ENCODE measurements at regions not wholly inside any gene's neighbourhood (a gene's known extent, or its start where the extent isn't known, plus 50 kb on each side); places are given as distances from the start of the nearest gene placed in this dataset.

DNA sequence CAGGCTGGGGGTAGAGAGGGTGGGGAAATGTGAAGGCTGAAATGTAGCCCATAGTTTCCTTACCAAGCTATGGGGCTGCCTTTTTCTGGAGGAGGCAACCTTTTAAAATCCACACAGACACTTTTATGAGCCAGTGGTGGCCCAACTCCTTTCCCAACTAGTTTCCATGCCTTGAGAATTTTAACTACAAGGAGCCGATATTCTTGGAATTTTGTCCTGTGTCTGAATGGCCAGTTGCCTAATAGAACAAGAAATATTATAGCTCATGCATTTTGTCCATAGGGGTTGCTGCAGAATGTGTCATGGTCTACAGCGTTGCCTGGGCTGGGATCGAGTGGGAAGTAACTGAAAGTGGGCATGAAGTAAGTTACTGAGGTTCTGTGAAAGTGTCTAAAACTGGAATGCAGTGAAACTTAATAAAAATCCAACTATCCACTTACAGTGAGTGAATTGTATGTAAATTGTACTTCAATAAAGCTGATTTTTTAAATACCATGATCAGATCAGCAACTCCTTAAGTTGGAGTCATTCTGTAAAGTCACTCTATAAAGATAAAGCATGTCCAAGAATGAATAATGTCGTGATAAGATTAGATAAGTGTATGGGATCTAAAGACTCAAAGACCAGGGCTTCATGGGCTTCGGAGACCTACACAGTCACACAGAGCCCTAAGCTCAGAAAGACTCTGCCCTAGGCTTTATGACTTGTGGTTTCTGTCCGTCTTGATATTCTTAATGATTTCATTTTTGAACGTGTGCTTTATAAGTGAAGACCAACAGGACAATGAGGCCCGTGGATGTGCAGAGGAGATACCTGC lies 122.6 kb upstream of the FNDC3A start:
- H3K27me3 ChIP-seq (ENCODE audit: control insufficient read depth in 4 of 4, insufficient read depth in 4 of 4, low read length in 3 of 4), result no peaks in the 10 kb centered on the region
- no peak for DNase-seq (ENCODE audit: low spot score)
- H3K27ac ChIP-seq (ENCODE audit: low read depth in 1 of 2, low read length in 2 of 2), result no peak overlapping the region
- 85% methylated on average over 8 of the region's 8 CpGs for WGBS
- no peaks in the 10 kb centered on the region for H3K4me1 ChIP-seq (ENCODE audit: control insufficient read depth in 4 of 4, insufficient read depth in 4 of 4, low read length in 3 of 4)
- TF ChIP-seq NR2F2 (IDR thresholded peaks at IDR 0.05), result no peak
- TF ChIP-seq, protein P1, sequence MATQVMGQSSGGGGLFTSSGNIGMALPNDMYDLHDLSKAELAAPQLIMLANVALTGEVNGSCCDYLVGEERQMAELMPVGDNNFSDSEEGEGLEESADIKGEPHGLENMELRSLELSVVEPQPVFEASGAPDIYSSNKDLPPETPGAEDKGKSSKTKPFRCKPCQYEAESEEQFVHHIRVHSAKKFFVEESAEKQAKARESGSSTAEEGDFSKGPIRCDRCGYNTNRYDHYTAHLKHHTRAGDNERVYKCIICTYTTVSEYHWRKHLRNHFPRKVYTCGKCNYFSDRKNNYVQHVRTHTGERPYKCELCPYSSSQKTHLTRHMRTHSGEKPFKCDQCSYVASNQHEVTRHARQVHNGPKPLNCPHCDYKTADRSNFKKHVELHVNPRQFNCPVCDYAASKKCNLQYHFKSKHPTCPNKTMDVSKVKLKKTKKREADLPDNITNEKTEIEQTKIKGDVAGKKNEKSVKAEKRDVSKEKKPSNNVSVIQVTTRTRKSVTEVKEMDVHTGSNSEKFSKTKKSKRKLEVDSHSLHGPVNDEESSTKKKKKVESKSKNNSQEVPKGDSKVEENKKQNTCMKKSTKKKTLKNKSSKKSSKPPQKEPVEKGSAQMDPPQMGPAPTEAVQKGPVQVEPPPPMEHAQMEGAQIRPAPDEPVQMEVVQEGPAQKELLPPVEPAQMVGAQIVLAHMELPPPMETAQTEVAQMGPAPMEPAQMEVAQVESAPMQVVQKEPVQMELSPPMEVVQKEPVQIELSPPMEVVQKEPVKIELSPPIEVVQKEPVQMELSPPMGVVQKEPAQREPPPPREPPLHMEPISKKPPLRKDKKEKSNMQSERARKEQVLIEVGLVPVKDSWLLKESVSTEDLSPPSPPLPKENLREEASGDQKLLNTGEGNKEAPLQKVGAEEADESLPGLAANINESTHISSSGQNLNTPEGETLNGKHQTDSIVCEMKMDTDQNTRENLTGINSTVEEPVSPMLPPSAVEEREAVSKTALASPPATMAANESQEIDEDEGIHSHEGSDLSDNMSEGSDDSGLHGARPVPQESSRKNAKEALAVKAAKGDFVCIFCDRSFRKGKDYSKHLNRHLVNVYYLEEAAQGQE (IDR thresholded peaks at IDR 0.05), result no peak
- no peak for TF ChIP-seq ZBTB33 (IDR thresholded peaks at IDR 0.05)
- TF ChIP-seq GABPA (IDR thresholded peaks at IDR 0.05 in 1 of 2, conservative IDR thresholded peaks at IDR 0.05 in 1 of 2), result no peak
- TF ChIP-seq RXRA (IDR thresholded peaks at IDR 0.05), result no peak
- no peak for TF ChIP-seq FOXA2 (IDR thresholded peaks at IDR 0.05)
- no peak for TF ChIP-seq TAF1 (conservative IDR thresholded peaks at IDR 0.05)
- TF ChIP-seq YY1 (IDR thresholded peaks at IDR 0.05), result no peak
- TF ChIP-seq MAX (IDR thresholded peaks at IDR 0.05), result no peak
- TF ChIP-seq ATF3 (IDR thresholded peaks at IDR 0.05), result no peak
- no peak for TF ChIP-seq FOXA1 (IDR thresholded peaks at IDR 0.05)
- TF ChIP-seq, protein P2, sequence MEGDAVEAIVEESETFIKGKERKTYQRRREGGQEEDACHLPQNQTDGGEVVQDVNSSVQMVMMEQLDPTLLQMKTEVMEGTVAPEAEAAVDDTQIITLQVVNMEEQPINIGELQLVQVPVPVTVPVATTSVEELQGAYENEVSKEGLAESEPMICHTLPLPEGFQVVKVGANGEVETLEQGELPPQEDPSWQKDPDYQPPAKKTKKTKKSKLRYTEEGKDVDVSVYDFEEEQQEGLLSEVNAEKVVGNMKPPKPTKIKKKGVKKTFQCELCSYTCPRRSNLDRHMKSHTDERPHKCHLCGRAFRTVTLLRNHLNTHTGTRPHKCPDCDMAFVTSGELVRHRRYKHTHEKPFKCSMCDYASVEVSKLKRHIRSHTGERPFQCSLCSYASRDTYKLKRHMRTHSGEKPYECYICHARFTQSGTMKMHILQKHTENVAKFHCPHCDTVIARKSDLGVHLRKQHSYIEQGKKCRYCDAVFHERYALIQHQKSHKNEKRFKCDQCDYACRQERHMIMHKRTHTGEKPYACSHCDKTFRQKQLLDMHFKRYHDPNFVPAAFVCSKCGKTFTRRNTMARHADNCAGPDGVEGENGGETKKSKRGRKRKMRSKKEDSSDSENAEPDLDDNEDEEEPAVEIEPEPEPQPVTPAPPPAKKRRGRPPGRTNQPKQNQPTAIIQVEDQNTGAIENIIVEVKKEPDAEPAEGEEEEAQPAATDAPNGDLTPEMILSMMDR (IDR thresholded peaks at IDR 0.05; ENCODE audit: low read depth, low read length, missing input control), result no peak
- no peak for TF ChIP-seq EGR1 (IDR thresholded peaks at IDR 0.05; ENCODE audit: low read depth in 2 of 2)
- no peak for TF ChIP-seq HNF4A (conservative IDR thresholded peaks at IDR 0.05)
- no peak for TF ChIP-seq JUND (IDR thresholded peaks at IDR 0.05)
- H3K9ac ChIP-seq (ENCODE audit: low read depth in 1 of 2, low read length in 2 of 2), result no peak overlapping the region
- H3K9me3 ChIP-seq (ENCODE audit: control insufficient read depth in 4 of 4, low read length in 3 of 4), result no peaks in the 10 kb centered on the region
- H3K4me3 ChIP-seq (ENCODE audit: low read depth in 1 of 3, low read length in 3 of 3), result no peak overlapping the region
- H3K36me3 ChIP-seq (ENCODE audit: control insufficient read depth in 4 of 4, insufficient read depth in 3 of 4, low read depth in 1 of 4, low read length in 3 of 4), result no peaks in the 10 kb centered on the region

All from liver (tissue), 8 donors.